Heart left ventricle (tissue), 13 donors: ENCODE measurements at regions not wholly inside any gene's neighbourhood (a gene's known extent, or its start where the extent isn't known, plus 50 kb on each side); places are given as distances from the start of the nearest gene placed in this dataset.

ENCODE experiments used
- CTCF ChIP-seq, 12 donors: fragments of 200-600 bp; sonication (generic) in 4 of 12; IDR thresholded peaks; one replicate each; pipeline versions ENCODE4 v1.5.0 to v1.8.0; 2018 to 2022; ENCODE audit warnings: antibody characterized with exemption in 12 of 12, mild to moderate bottlenecking in 5 of 12
- POLR2A ChIP-seq, 2 donors: fragments of 450-650 bp; IDR thresholded peaks; one replicate each; pipeline ENCODE4 v1.6.1; 2017; ENCODE audit warnings: antibody characterized with exemption in 2 of 2, mild to moderate bottlenecking in 2 of 2, moderate library complexity in 2 of 2
- donor health status: ischemic (EF 13 %, LVEDD 7.1; RV severe dilation, severe dysfunction).
- donor health status: DM: no; HTN: yes; CAD: no.
- donor health status: DM: no; HTN: no; CAD: no.
- donor health status: ischemic (EF 25% LVEDD 6.9; RV normal size, moderate dysfunction).
- donor health status: ischemic (EF 25% LVEDD 5.7; RV mildly dilated, moderate dysfunction).
- donor health status: ischemic (EF 35%, LVEDD 5.7; RV mildly dilated, moderate dysfunction).
- donor health status: nonischemic (EF 11% LVEDD 7.7; RV severe dilation, severe dysfunction).
- donor health status: DM: yes; HTN: yes; CAD: no.
- donor health status: PGD.
- donor health status: ischemic (EF 29% LVEDD 5.4; RV normal size, mild dysfunction).
- donor health status: nonischemic (EF 23%, LVEDD 6.1; RV moderate dilation, normal function).

GRCh38 chr6:14060971-14061370 lies 56.6 kb upstream of the CD83 start:
- no peak for TF ChIP-seq POLR2A (IDR thresholded peaks at IDR 0.05)
- TF ChIP-seq CTCF (IDR thresholded peaks at IDR 0.05) = no peak
